HFF-Myc (cell line): ENCODE measurements at regions not wholly inside any gene's neighbourhood (a gene's known extent, or its start where the extent isn't known, plus 50 kb on each side); places are given as distances from the start of the nearest gene placed in this dataset.

Source experiments
- DNase-seq: peaks from one replicate; pipeline ENCODE4 v3.0.0-alpha.2; 2011; ENCODE audit warnings: low read depth; ENCODE audit errors: extremely low read depth
- H3K4me3 ChIP-seq: replicated peaks from 2 replicates; pipeline ENCODE4 v1.5.1; 2011; ENCODE audit warnings: low read depth, mild to moderate bottlenecking, control low read depth, low read length
- TF ChIP-seq, protein P1 (sequence below): IDR thresholded peaks from 2 replicates; pipeline ENCODE4 v1.5.1; 2012; ENCODE audit warnings: mild to moderate bottlenecking, low read depth, low read length, control low read depth; ENCODE audit errors: missing control alignments

DNA sequence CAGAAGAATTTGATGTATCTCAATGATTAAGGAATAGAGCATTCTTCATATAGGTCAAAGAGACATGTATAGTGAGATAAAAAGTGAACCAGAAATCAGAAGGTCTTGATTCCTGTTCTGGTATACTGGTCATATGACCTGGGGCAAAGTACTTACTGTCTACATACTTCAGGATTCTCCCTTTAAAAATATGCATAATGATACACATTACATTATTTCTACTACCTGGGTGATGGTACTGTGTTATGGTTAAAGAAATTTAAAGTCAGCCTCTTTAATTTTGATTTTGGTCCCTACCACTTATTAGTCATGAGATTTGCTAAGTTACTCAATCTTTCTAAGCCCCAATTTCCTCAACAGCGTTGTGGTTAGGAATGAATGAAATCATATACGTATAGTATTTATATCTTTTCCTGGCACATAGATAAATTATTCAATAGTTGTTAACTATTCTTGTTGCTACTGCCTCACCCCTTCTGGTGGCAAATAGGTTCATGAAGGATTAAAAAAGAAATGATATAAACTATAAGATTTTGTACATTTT, 984.1 kb downstream of the TLE4 start:
- TF ChIP-seq, protein P1, sequence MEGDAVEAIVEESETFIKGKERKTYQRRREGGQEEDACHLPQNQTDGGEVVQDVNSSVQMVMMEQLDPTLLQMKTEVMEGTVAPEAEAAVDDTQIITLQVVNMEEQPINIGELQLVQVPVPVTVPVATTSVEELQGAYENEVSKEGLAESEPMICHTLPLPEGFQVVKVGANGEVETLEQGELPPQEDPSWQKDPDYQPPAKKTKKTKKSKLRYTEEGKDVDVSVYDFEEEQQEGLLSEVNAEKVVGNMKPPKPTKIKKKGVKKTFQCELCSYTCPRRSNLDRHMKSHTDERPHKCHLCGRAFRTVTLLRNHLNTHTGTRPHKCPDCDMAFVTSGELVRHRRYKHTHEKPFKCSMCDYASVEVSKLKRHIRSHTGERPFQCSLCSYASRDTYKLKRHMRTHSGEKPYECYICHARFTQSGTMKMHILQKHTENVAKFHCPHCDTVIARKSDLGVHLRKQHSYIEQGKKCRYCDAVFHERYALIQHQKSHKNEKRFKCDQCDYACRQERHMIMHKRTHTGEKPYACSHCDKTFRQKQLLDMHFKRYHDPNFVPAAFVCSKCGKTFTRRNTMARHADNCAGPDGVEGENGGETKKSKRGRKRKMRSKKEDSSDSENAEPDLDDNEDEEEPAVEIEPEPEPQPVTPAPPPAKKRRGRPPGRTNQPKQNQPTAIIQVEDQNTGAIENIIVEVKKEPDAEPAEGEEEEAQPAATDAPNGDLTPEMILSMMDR: no peak
- no peak for DNase-seq
- no peak overlapping the region for H3K4me3 ChIP-seq

DNA sequence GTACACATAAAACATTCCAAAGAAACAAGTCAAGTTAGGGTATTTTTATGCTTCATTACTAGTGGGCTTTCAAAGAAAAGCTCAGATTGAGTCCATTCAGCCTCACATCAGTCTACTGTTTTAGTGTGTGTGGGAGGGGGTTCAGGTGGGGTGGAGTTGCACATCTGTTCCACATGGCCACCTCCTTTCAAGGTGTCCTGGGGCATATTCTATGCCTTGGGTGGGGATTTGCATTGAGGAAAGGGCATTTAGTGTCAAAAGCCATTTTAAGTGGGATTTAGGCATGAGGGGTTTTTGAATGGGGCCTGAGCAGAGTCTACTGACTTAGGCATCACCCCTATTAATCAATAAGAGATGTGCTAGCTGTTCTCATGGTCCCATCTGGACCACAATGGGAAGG, 983.1 kb downstream of the TLE4 start:
- no peak for DNase-seq
- TF ChIP-seq, protein P1: no peak
- no peak overlapping the region for H3K4me3 ChIP-seq

DNA sequence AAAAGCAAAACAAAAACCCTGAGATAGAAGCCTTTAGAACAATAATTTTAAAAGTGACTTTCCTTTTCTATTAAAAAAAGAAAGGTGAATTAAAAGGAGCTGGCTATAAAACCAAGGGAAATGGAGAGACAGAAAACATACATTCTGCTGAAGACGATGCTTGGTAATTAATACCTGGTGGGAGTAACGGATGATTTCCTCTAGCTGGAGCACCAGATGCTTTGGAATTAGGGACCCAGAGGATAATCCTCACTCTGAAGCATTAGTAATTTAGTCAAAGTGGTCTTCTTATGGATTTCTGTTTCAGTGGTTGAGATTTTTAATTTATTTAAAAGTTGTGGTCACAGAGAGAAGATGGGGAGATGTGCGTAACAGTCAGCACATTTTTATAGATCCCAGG, 982.5 kb downstream of the TLE4 start:
- no peak for DNase-seq
- TF ChIP-seq, protein P1: no peak
- no peak overlapping the region for H3K4me3 ChIP-seq

DNA sequence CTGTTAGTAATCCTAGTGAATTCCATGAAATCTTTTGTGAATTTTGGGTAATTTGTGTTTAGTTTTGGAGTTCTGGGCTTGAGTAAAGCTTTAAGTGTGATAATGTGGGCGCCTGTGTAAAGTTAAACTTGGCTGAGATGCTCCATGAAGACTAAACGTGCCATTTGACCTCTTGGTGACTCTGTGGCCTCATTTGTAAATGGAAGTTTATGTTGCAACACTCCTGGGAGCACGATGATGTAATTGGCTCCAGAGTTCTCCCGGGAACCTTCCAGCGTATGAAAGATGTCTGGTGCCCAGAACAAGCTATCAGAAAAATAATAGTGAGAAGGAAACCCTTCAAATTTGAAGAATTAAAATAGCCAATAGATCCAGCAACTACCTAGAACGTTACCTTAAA, 981.2 kb downstream of the TLE4 start:
- no peak for DNase-seq
- TF ChIP-seq, protein P1: no peak
- H3K4me3 ChIP-seq: no peak overlapping the region

DNA sequence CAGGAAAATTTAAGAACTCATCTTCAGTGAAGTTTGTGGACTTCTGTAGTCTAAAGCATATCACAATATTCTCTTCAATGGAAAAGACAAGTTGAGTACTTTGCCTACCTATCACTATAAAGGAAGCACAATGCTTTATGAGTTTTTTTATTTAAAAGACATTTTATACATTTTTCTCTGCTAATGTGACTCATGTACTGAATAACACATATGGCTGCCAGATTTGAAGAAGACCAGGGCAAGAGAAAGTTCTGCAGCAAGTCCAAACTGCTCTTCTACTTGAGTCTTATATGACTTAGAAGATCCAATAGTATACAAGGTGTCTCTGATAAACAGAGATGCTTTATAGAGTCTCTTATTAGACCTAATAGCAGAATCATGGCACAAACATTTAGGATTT, 978.4 kb downstream of the TLE4 start:
- no peak for DNase-seq
- H3K4me3 ChIP-seq: no peak overlapping the region
- TF ChIP-seq, protein P1: no peak

DNA sequence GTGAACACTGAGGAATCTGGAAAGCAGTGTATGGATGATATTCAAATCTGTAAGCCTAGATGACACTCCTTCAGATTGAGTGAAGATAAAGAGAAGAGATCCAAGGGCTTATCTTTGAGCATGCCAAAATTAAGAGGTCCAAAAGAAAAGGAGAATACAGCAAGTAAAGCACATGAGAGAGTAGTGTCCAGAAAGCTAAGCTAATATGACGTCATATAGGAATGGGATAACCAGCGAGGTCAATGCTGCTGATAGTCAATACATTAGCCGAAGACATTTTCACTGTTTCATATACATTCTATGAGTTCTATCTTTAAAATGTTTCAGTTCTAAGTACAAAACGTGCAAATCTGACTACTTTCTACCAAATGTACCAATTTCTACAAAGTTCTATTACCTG, 975.8 kb downstream of the TLE4 start:
- no peak overlapping the region for H3K4me3 ChIP-seq
- TF ChIP-seq, protein P1: no peak
- no peak for DNase-seq

DNA sequence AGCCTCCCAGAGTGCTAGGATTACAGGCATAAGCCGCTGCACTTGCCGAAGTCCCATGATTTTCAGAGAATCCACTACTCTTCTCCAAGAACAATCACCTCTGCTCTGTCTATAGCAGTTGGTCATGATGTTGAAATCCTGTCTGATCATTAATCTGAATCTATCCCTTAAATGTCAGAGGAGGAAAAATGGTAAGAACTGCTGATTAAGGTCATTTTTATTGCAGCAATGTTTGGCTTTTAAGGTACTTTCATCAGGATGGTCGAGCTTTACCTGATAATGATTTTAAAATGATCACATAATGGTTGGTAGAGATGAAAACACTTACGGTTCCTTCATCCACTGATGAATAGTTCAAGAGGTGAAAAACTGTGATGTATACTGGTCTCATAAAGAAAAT, 968.6 kb downstream of the TLE4 start:
- no peak overlapping the region for H3K4me3 ChIP-seq
- TF ChIP-seq, protein P1: no peak
- no peak for DNase-seq
